ENCODE measurements at regions not wholly inside any gene's neighbourhood (a gene's known extent, or its start where the extent isn't known, plus 50 kb on each side); places are given as distances from the start of the nearest gene placed in this dataset.
"Not testable (repeated sequence)": the region's sequence is repeated elsewhere in the genome, so short reads cannot be mapped to it uniquely, and the experiment has no call there.

- no peak for TF ChIP-seq CTCF (IDR thresholded peaks at IDR 0.05; ENCODE audit: insufficient read depth, low read length)
- no peak for DNase-seq (ENCODE audit: low read depth)
- H3K4me3 ChIP-seq (ENCODE audit: low read depth, low read length) = no peak overlapping the region
These were observed 233.7 kb downstream of the DLL1 start for GRCh38 chr6:170057034-170057734.

DNA sequence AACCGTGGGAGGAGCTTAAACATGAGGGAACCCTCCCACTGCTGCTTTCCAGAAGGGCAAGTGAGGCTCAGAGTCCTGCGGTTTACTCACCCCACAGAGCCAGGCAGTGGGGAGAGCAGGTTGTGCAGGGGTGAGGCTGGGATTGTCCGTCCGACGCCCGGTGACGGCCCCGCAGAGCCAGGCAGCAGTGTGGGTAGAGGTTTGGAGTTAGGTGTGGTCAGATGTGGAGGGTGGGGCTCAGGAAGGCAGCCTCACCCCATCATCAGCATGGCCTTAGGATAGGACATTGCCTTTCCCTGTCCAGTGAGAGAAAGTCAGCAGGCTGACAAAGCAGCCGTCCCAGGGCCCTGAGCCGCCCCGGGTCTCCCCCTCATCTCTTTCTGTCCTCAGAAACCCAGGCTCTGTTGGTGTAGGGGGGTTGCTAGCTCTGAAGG, 234.6 kb downstream of the DLL1 start:
- no peak for DNase-seq (ENCODE audit: low read depth)
- no peak for TF ChIP-seq CTCF (IDR thresholded peaks at IDR 0.05; ENCODE audit: insufficient read depth, low read length)
- no peak overlapping the region for H3K4me3 ChIP-seq (ENCODE audit: low read depth, low read length)

GRCh38 chr6:170055797-170056196, 235.1 kb downstream of the DLL1 start:
- DNase-seq (ENCODE audit: low read depth) = not testable (repeated sequence)

DNA sequence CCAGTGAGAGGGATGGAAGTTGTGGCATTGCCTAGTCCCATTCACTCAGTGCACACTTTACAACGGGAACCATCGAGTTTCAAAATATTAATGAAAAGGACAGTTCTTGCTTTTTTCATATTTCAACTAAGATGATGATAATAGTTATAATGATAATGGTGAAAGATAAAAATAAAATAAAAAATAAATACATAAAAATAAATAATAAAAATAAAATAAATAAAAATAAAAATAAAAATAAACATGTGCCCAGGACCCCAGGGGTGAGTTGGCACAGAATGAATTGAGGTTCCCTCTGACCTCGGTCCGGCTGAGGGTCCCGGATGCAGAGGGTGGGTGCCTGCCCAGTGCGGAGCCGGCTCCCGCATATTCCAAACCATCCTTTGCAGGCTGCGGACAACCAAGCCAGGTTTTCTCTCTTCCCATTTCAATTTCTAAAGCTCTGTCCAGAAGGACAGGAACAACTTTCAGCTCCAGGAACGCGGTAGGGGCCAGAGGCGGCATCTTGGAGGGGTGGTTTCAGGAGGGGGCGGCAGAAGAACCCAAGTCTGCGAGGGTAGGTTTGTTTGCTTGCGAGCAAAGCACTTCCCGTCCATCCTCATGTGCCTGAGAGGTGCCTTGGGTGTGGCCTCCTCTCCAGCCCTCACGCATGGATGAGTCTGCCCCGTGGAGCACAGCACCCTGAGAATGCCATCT, 236.8 kb downstream of the DLL1 start:
- TF ChIP-seq CTCF (IDR thresholded peaks at IDR 0.05; ENCODE audit: insufficient read depth, low read length) = no peak
- no peak overlapping the region for H3K4me3 ChIP-seq (ENCODE audit: low read depth, low read length)
- DNase-seq (ENCODE audit: low read depth) = no peak

More at GRCh38 chr6:170055797-170056196, 235.1 kb downstream of the DLL1 start:
- H3K4me3 ChIP-seq (ENCODE audit: low read depth, low read length) = not testable (repeated sequence)

GRCh38 chr6:170052991-170053821, 237.7 kb downstream of the DLL1 start:
- no peak for DNase-seq (ENCODE audit: low read depth)

DNA sequence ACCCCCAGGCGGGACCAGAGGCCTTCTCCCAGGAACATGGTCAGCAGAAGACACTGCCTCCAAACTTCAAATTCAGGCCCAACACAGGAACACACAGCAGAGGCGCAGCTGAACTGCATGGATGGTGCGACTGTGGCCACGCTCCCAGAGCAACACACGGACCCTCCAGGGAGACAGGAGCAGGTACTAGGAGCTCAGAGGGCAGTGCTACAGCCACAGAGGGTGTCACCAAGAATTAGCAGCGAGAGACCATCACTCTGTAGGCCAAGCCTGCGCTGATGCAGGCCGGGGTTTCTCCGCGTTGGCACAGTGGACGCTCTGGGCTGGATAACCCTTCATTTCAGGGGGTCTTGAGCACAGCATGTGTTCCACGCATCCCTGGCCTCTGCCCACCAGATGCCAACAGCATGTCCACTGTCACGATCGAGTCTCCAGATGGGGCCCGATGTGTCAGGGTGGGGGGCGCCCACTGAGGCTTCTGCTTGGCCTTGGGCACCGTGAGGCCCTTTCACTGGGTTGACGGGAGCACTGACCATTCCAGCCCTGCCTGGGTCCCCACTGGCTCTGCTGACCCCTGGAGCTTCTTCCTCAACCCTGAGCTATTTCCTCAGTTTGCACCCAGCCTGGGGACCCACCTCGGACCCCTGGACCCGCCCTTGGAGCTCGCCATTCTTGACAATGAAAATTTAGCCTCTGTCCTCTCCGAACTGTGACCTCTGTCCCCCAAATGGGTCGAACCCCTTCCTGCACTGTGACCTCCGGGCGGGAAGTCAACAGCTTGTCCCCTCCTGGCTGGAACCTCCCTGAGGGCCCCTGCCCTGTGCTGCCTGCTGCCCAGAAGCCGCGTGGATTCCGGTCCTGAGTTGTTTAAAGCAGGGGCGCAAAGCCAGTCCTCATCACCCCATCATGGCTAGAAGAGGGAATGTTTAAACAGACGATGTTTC, 239.4 kb downstream of the DLL1 start:
- no peak for DNase-seq (ENCODE audit: low read depth)
- TF ChIP-seq CTCF (IDR thresholded peaks at IDR 0.05; ENCODE audit: insufficient read depth, low read length) = no peak
- H3K4me3 ChIP-seq (ENCODE audit: low read depth, low read length) = no peak overlapping the region

More at GRCh38 chr6:170052991-170053821, 237.7 kb downstream of the DLL1 start:
- TF ChIP-seq CTCF (IDR thresholded peaks at IDR 0.05; ENCODE audit: insufficient read depth, low read length) = no peak
- H3K4me3 ChIP-seq (ENCODE audit: low read depth, low read length) = no peak overlapping the region
